HG02970 (cell line): ENCODE measurements at regions not wholly inside any gene's neighbourhood (a gene's known extent, or its start where the extent isn't known, plus 50 kb on each side); places are given as distances from the start of the nearest gene placed in this dataset.

Source experiments
- ATAC-seq: cut with Tn5 transposase; IDR thresholded peaks from one replicate; pipeline ENCODE4 v1.9.1; 2021; ENCODE audit warnings: mild to moderate bottlenecking, moderate library complexity, moderate number of reproducible peaks; ENCODE audit not compliant: unreplicated experiment, low FRiP score

GRCh38 chr4:136056748-136057147 lies 1475.5 kb downstream of the PCDH18 start:
- no peak for ATAC-seq

GRCh38 chr4:136055360-136055759 lies 1476.9 kb downstream of the PCDH18 start:
- no peak for ATAC-seq

- no peak for ATAC-seq
These were observed 1495.5 kb downstream of the PCDH18 start for GRCh38 chr4:136036744-136037143.

- ATAC-seq, result no peak
These were observed 1499.9 kb downstream of the PCDH18 start for GRCh38 chr4:136032391-136032790.

GRCh38 chr4:136025540-136025939 lies 1506.8 kb downstream of the PCDH18 start:
- no peak for ATAC-seq

- ATAC-seq, result no peak
These were observed 1514.7 kb downstream of the PCDH18 start for GRCh38 chr4:136017556-136017955.

- ATAC-seq, result no peak
These were observed 1520.1 kb downstream of the PCDH18 start for GRCh38 chr4:136012220-136012619.

- ATAC-seq, result no peak
These were observed 1522.9 kb downstream of the PCDH18 start for GRCh38 chr4:136009258-136009832.

- ATAC-seq, result no peak
These were observed 1524.3 kb downstream of the PCDH18 start for GRCh38 chr4:136007991-136008390.

GRCh38 chr4:136002316-136002715 lies 1530.0 kb downstream of the PCDH18 start:
- no peak for ATAC-seq

- ATAC-seq, result no peak
These were observed 1530.5 kb downstream of the PCDH18 start for GRCh38 chr4:136001791-136002190.

GRCh38 chr4:136000246-136000645 lies 1532.0 kb downstream of the PCDH18 start:
- ATAC-seq, result no peak

GRCh38 chr4:135994360-135994759 lies 1537.9 kb downstream of the PCDH18 start:
- no peak for ATAC-seq

GRCh38 chr4:135976860-135977259 lies 1555.4 kb downstream of the PCDH18 start:
- ATAC-seq, result no peak

- ATAC-seq, result no peak
These were observed 1565.4 kb downstream of the PCDH18 start for GRCh38 chr4:135966936-135967335.

GRCh38 chr4:135963009-135963408 lies 1569.3 kb downstream of the PCDH18 start:
- ATAC-seq, result no peak

- no peak for ATAC-seq
These were observed 1582.4 kb downstream of the PCDH18 start for GRCh38 chr4:135949931-135950330.

GRCh38 chr4:135948797-135949196 lies 1583.5 kb downstream of the PCDH18 start:
- no peak for ATAC-seq

GRCh38 chr4:135941671-135942070 lies 1590.6 kb downstream of the PCDH18 start:
- ATAC-seq, result no peak

GRCh38 chr4:135934026-135934425 lies 1598.3 kb downstream of the PCDH18 start:
- no peak for ATAC-seq

- no peak for ATAC-seq
These were observed 1604.6 kb downstream of the PCDH18 start for GRCh38 chr4:135927651-135928050.

- ATAC-seq, result no peak
These were observed 1611.2 kb downstream of the PCDH18 start for GRCh38 chr4:135921081-135921480.

GRCh38 chr4:135917011-135917410 lies 1615.3 kb downstream of the PCDH18 start:
- ATAC-seq, result no peak
